ENCODE measurements at regions not wholly inside any gene's neighbourhood (a gene's known extent, or its start where the extent isn't known, plus 50 kb on each side); places are given as distances from the start of the nearest gene placed in this dataset.

DNA sequence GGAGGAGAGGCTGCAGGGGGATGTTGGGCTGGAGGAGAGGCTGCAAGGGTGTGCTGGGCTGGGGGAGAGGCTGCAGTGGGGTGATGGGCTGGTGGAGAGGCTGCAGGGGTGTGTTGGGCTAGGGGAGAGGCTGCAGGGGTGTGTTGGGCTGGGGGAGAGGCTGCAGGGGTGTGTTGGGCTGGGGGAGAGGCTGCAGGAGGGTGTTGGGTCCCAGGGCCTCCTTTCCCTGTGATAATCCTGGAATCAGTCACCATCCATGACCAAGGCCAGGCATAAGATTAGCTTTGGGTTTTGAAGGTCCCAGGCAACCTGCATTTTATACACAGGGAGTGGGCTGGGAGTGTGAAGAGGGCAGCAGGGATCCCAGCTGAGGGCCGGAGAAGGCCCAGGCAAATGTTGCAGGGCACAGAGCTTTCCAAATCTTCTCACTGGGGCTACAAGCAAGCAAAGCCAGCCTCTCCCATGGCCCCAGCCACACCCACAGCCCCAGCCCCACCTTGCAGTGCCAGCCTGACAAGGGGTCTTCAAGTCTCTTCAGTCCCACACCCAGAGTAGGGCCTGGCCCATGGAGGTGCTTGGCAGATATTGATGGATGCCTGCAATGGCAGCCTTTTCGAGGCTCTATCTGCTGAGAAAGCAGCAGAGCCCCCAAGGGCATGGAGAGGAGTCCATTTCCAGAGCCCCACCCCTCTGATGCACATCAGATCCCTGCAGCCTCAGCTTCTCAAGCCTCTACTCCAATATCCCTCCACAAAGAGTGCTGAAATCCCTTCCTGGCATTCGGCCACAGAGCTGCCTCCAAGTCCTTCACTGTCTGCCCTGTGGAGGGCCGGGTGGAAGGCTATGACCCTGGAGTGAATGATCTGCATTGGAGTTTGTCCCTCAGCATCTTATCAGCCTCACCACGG, 50.3 kb upstream of the GLI2 start:
- POLR2A ChIA-PET (ENCODE audit: low non-redundant PET), result interaction anchor here (0.7 kb wide), 2 partner anchors 377 to 1688 kb away, joined by 19 to 25 read pairs; no protein-coding TSS in a partner anchor
- CTCF ChIA-PET, result no interaction called here

More for the DNA sequence above, 50.3 kb upstream of the GLI2 start:
- no peaks in the 10 kb centered on the region for H3K9me3 ChIP-seq (ENCODE audit: low read depth, low read length, poor library complexity, severe bottlenecking)
- DNase-seq (ENCODE audit: low spot score), result no peak
- H3K36me3 ChIP-seq (ENCODE audit: insufficient read depth, low read length, poor library complexity, severe bottlenecking), result no peaks in the 10 kb centered on the region
- no TSS peak for BruUV-seq (replicated peaks)
- H3K4me3 ChIP-seq (ENCODE audit: low read depth, low read length, poor library complexity, severe bottlenecking), result no peak overlapping the region
- no peak overlapping the region for H3K27ac ChIP-seq (ENCODE audit: low read depth, low read length, poor library complexity, severe bottlenecking)
- no peaks in the 10 kb centered on the region for H3K27me3 ChIP-seq (replicated peaks; ENCODE audit: insufficient read depth, low read depth, low read length, poor library complexity)
- no peak for TF ChIP-seq EZH2 (IDR thresholded peaks at IDR 0.05; ENCODE audit: borderline replicate concordance, low read depth, low read length, poor library complexity, severe bottlenecking)
- TF ChIP-seq CTCF (conservative IDR thresholded peaks at IDR 0.05; ENCODE audit: low read depth, low read length), result no peak
- H3K4me1 ChIP-seq (ENCODE audit: insufficient read depth, low read length, poor library complexity, severe bottlenecking), result no peaks in the 10 kb centered on the region
- intact Hi-C loops (cut with micrococcal nuclease; ENCODE audit: unreplicated experiment), result loop anchor here (10.0 kb wide), 1 partner anchor 1041 kb away; no protein-coding TSS in a partner anchor
